A673 (cell line): ENCODE measurements at regions not wholly inside any gene's neighbourhood (a gene's known extent, or its start where the extent isn't known, plus 50 kb on each side); places are given as distances from the start of the nearest gene placed in this dataset.

ENCODE experiments used
- BruUV-seq: library from RNA; stranded (reverse); fragments of 400-500 nt; replicated peaks from 2 replicates; lab custom pipeline; 2021; lab: Mats Ljungman, UMichigan
- CTCF ChIA-PET: fragments of 300-600 bp; sonication (Branson Sonifier 250); formaldehyde crosslinking; loops from one replicate; lab custom pipeline; 2022; ENCODE audit warnings: antibody characterized with exemption; lab: Charles Lee
- POLR2A ChIA-PET: fragments of 300-600 bp; sonication (Branson Sonifier 250); formaldehyde crosslinking; loops from one replicate; lab custom pipeline; 2022; ENCODE audit warnings: antibody characterized with exemption; ENCODE audit not compliant: low non-redundant PET; lab: Charles Lee
- DNase-seq: peaks from one replicate; pipeline ENCODE4 v3.0.0-alpha.2; 2015; ENCODE audit warnings: low spot score
- H3K27ac ChIP-seq: fragments of 200-600 bp; sonication (generic); 2 replicates; pipeline ENCODE4 v1.5.1; 2016; ENCODE audit warnings: mixed run types, low read depth, mild to moderate bottlenecking, mixed read lengths, antibody characterized with exemption, low read length; ENCODE audit not compliant: poor library complexity, severe bottlenecking
- H3K27me3 ChIP-seq: fragments of 200-600 bp; sonication (generic); replicated peaks from 2 replicates; pipeline ENCODE4 v1.6.1; 2017; ENCODE audit warnings: mixed run types, low read depth, mild to moderate bottlenecking, mixed read lengths, antibody characterized with exemption, low read length; ENCODE audit not compliant: insufficient read depth, poor library complexity
- H3K36me3 ChIP-seq: fragments of 200-600 bp; sonication (generic); 2 replicates; pipeline ENCODE4 v1.6.1; 2016; ENCODE audit warnings: mixed run types, mild to moderate bottlenecking, mixed read lengths, antibody characterized with exemption, low read length; ENCODE audit not compliant: insufficient read depth, poor library complexity, severe bottlenecking
- H3K4me1 ChIP-seq: fragments of 200-600 bp; sonication (generic); 2 replicates; pipeline ENCODE4 v1.6.1; 2017; ENCODE audit warnings: mixed run types, mild to moderate bottlenecking, mixed read lengths, antibody characterized with exemption, low read length; ENCODE audit not compliant: insufficient read depth, poor library complexity, severe bottlenecking
- H3K4me3 ChIP-seq: fragments of 200-600 bp; sonication (generic); 2 replicates; pipeline ENCODE4 v1.5.1; 2016; ENCODE audit warnings: low read depth, mixed run types, mild to moderate bottlenecking, mixed read lengths, low read length; ENCODE audit not compliant: poor library complexity, severe bottlenecking
- H3K9me3 ChIP-seq: fragments of 200-600 bp; sonication (generic); 2 replicates; pipeline ENCODE4 v1.6.1; 2016; ENCODE audit warnings: mixed run types, low read depth, mild to moderate bottlenecking, mixed read lengths, antibody characterized with exemption, low read length; ENCODE audit not compliant: poor library complexity, severe bottlenecking
- CTCF ChIP-seq: fragments of 300-800, 200-600 bp; sonication (generic); conservative IDR thresholded peaks from 2 replicates; pipeline ENCODE4 v1.5.1; 2017; ENCODE audit warnings: low read depth, mild to moderate bottlenecking, antibody characterized with exemption, low read length, moderate library complexity, mixed read lengths
- EZH2 ChIP-seq: fragments of 200-600 bp; sonication (generic); IDR thresholded peaks from 2 replicates; pipeline ENCODE4 v1.6.1; 2017; ENCODE audit warnings: borderline replicate concordance, low read depth, mild to moderate bottlenecking, mixed read lengths, antibody characterized with exemption, low read length; ENCODE audit not compliant: poor library complexity, severe bottlenecking
- intact Hi-C: fragments of 100-400 bp; cut with micrococcal nuclease; formaldehyde crosslinking; loops from one replicate; pipeline ENCODE4 v1.10.0; 2022; ENCODE audit not compliant: unreplicated experiment

GRCh38 chr2:216317831-216318520 is 54.3 kb downstream of the MARCHF4 start:
- intact Hi-C loops = no loop called here
- Histone ChIP-seq H3K9me3 (no peaks in the 10 kb centered on the region), H3K4me1 (peaks cover 7% of the 10 kb centered on the region), H3K27ac (no peak overlapping the region), H3K36me3 (no peaks in the 10 kb centered on the region), H3K27me3 (no peaks in the 10 kb centered on the region), H3K4me3 (no peak overlapping the region)
- POLR2A ChIA-PET = no interaction called here
- TF ChIP-seq EZH2 (no peak), CTCF (no peak)
- BruUV-seq = no TSS peak
- CTCF ChIA-PET = no interaction called here
- no peak for DNase-seq

- Histone ChIP-seq H3K36me3 (no peaks in the 10 kb centered on the region), H3K27me3 (no peaks in the 10 kb centered on the region), H3K4me3 (no peak overlapping the region), H3K27ac (no peak overlapping the region), H3K4me1 (peaks cover 7% of the 10 kb centered on the region), H3K9me3 (no peaks in the 10 kb centered on the region)
- intact Hi-C loops = no loop called here
- POLR2A ChIA-PET = interaction anchor here (0.6 kb wide), 1 partner anchor 17 kb away, joined by 3 read pairs; no protein-coding TSS in a partner anchor
- CTCF ChIA-PET = no interaction called here
- no peak for TF ChIP-seq CTCF
- no peak for TF ChIP-seq EZH2
- no TSS peak for BruUV-seq
- no peak for DNase-seq
Measured at GRCh38 chr2:216316743-216317142, 55.5 kb downstream of the MARCHF4 start.

- H3K9me3 ChIP-seq = no peaks in the 10 kb centered on the region
- no peaks in the 10 kb centered on the region for H3K36me3 ChIP-seq
- H3K4me3 ChIP-seq = no peak overlapping the region
- peak; percentile 45 for DNase-seq
- intact Hi-C loops = no loop called here
- BruUV-seq = no TSS peak
- CTCF ChIA-PET = no interaction called here
- H3K27ac ChIP-seq = no peak overlapping the region
- POLR2A ChIA-PET = no interaction called here
- H3K27me3 ChIP-seq = no peaks in the 10 kb centered on the region
- peaks cover 7% of the 10 kb centered on the region for H3K4me1 ChIP-seq
- TF ChIP-seq CTCF (no peak), EZH2 (no peak)
Measured at GRCh38 chr2:216315802-216316603, 56.3 kb downstream of the MARCHF4 start.
